HG02885 (cell line): ENCODE measurements at regions not wholly inside any gene's neighbourhood (a gene's known extent, or its start where the extent isn't known, plus 50 kb on each side); places are given as distances from the start of the nearest gene placed in this dataset.

Experiments used
- ATAC-seq: cut with Tn5 transposase; IDR thresholded peaks from one replicate; pipeline ENCODE4 v1.9.1; 2021; ENCODE audit warnings: mild to moderate bottlenecking; ENCODE audit not compliant: unreplicated experiment, poor library complexity

GRCh38 chr2:105150231-105150630 lies 91.3 kb upstream of the GPR45 start:
- ATAC-seq: no peak

- ATAC-seq: no peak
Observed at GRCh38 chr2:105154119-105154818, 87.3 kb upstream of the GPR45 start.

- no peak for ATAC-seq
Observed at GRCh38 chr2:105156166-105156565, 85.4 kb upstream of the GPR45 start.

DNA sequence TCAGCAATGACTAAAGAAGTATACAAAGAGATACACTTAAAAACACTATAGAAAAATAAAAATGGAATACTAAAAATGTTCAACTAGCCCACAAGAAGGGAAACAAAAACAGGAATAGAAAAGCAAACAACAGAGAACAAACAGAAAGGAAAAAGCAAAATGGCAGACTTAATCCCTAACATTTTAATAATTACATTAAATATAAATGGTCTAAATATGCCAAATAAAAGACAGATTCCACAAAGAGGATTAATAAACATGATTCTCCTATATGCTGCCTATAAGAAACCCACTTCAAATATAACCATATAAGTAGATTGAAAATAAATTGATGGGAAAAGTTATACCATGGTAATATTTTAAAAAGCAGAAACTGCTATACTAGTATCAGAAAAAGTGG lies 83.5 kb upstream of the GPR45 start:
- ATAC-seq: no peak

GRCh38 chr2:105166688-105167087 lies 74.9 kb upstream of the GPR45 start:
- ATAC-seq: no peak

- ATAC-seq: no peak
Observed at GRCh38 chr2:105168543-105168942, 73.0 kb upstream of the GPR45 start.

- ATAC-seq: no peak
Observed at GRCh38 chr2:105175231-105175630, 66.3 kb upstream of the GPR45 start.

DNA sequence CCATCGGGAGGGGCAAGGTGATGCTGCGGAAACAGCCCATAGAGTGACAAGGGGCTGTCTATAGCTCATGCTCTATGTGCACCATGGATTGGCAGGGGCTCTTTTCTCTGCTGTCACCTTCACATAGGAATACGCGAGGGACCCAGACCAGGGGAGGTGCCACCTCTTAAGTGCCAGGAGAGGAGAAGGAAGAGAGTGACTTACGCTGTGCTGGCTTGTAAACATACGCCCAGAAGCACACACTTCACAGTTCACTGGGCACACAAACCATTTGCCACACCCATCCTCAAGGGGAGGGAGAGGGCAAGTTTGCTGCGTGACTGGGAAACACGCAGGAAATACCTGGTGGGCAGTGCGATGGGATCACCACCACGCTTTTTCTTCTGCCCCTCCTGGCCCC lies 65.1 kb upstream of the GPR45 start:
- no peak for ATAC-seq

DNA sequence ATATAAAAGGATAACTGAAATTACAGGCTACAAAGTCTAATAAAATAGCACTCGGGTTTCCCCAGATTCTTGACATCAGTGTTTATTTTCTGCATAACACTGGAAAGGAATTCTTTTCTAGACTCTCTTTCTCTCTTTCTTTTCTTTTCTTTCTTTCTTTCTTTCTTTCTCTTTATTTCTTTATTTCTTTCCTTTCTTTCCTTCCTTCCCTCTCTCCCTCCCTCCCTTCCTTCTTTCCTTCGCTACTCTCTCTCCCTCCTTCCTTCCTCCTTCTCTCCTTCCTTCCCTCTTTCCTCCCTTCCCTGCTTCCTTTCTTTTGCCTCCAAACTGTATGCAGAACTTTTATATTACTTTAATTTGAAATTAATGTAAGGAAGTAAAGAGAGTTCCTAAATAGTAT lies 64.5 kb upstream of the GPR45 start:
- no peak for ATAC-seq

GRCh38 chr2:105177536-105178254 lies 63.8 kb upstream of the GPR45 start:
- ATAC-seq: no peak

GRCh38 chr2:105179469-105180372 lies 61.8 kb upstream of the GPR45 start:
- ATAC-seq: no peak

DNA sequence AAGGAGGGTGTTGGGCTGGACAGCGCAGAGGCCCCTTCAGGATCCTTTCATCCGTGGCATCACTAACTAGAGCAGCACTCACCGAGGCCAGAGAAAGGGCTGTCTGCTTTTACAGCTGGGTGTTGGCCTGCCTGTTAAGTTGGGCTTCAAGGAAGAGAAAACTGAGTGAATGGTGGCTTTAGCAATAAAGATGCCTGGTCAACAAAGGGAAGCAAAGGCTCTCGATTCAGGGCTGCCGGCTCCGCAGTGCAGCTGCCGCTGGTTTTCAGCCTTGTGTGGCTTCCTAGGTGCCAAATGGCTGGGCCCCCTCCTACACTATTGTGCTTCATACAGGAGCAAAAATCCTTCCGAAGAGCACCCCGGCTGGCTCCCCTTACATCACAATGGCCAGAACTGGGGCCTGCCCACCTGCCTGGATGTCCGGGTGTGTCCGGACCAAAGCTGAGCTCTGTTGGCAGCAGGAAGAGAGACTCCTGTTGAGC lies 61.0 kb upstream of the GPR45 start:
- ATAC-seq: no peak

GRCh38 chr2:105181282-105181681 lies 60.3 kb upstream of the GPR45 start:
- ATAC-seq: no peak

- ATAC-seq: peak; percentile 71
Observed at GRCh38 chr2:105183555-105184323, 57.8 kb upstream of the GPR45 start.

GRCh38 chr2:105184420-105184819 lies 57.1 kb upstream of the GPR45 start:
- no peak for ATAC-seq

- ATAC-seq: no peak
Observed at GRCh38 chr2:105186967-105187498, 54.5 kb upstream of the GPR45 start.

DNA sequence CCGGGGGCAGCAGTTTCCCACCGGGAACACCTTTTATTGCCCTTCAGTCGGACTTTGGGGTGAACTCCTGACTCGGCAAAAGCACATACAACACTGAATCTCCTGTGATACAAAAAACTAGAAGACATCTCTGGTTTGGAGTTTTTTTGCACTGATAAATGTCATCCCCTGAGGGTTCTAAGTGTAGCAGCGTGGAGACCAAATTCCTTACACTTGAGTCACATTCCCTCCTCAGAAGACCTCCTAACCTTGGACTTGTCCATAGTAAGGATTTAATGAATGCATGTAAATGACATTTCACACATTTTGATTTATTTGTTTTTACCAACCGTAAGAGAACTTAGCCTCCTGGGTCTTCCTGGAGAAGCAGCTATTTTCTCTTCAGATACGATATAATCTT lies 54.0 kb upstream of the GPR45 start:
- no peak for ATAC-seq

DNA sequence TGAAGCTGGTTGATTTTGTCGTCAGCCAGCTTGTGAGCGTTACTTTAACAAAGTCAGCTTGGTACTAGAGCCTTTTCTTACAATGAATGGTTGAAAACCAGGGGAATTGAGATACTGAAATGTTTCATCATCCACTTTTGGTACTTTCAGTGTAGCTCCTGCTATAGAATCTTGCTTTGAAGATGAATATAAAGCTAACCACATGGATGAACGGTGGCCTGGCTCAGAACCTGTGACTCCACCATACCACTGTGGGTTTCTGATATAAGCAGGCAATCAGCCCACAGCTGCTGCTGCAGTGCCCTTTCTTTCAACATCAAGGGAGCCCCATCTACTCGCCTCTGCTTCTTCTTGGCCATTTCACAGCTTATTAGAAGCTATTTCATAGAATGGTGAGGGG lies 53.2 kb upstream of the GPR45 start:
- peak; percentile 83 for ATAC-seq
